GM12878 (cell line): ENCODE measurements at regions not wholly inside any gene's neighbourhood (a gene's known extent, or its start where the extent isn't known, plus 50 kb on each side); places are given as distances from the start of the nearest gene placed in this dataset.

Experiments
- CHD1 ChIP-seq: IDR thresholded peaks from 2 replicates; pipeline ENCODE4 v1.6.1; 2012; ENCODE audit warnings: low read depth, low read length, improper control_type of control experiment
- CREM ChIP-seq: IDR thresholded peaks from 2 replicates; pipeline ENCODE4 v1.6.1; 2014; ENCODE audit warnings: antibody characterized with exemption, low read depth
- EP300 ChIP-seq, 2 experiments: fragments of 150-350 bp in 1 of 2; IDR thresholded peaks; 2 replicates each; pipeline ENCODE4 v1.6.1; 2011 to 2012; ENCODE audit warnings: low read depth in 2 of 2, low read length in 2 of 2, borderline replicate concordance in 1 of 2, improper control_type of control experiment in 1 of 2, inconsistent platforms in 1 of 2; ENCODE audit not compliant: control insufficient read depth in 1 of 2
- ETV6 ChIP-seq, 2 experiments: fragments of 450-650 bp in 1 of 2; IDR thresholded peaks in 1 of 2; conservative IDR thresholded peaks in 1 of 2; 2 replicates each; pipeline ENCODE4 v1.6.1; 2014; ENCODE audit warnings: antibody characterized with exemption in 1 of 2, borderline replicate concordance in 1 of 2, low read depth in 1 of 2, mild to moderate bottlenecking in 1 of 2, moderate library complexity in 1 of 2
- EZH2 ChIP-seq: IDR thresholded peaks from 2 replicates; pipeline ENCODE4 v1.6.1; 2012; ENCODE audit warnings: low read depth, mild to moderate bottlenecking, control low read depth, inconsistent platforms, low read length, borderline replicate concordance; ENCODE audit not compliant: control insufficient read depth
- FOXK2 ChIP-seq: fragments of 450-650 bp; IDR thresholded peaks from 2 replicates; pipeline ENCODE4 v1.6.1; 2017; ENCODE audit warnings: mild to moderate bottlenecking, moderate library complexity
- GATAD2B ChIP-seq: fragments of 450-650 bp; conservative IDR thresholded peaks from 2 replicates; pipeline ENCODE4 v1.6.1; 2017; ENCODE audit warnings: low read depth, mild to moderate bottlenecking, moderate library complexity
- HCFC1 ChIP-seq: fragments of 150-350 bp; IDR thresholded peaks from 2 replicates; pipeline ENCODE4 v1.6.1; 2014; ENCODE audit warnings: low read length
- HDAC2 ChIP-seq: fragments of 200-600 bp; sonication (generic); IDR thresholded peaks from 2 replicates; pipeline ENCODE4 v1.6.1; 2017
- IKZF1 ChIP-seq: fragments of 450-650 bp; conservative IDR thresholded peaks from 2 replicates; pipeline ENCODE4 v1.6.1; 2017; ENCODE audit warnings: antibody characterized with exemption, mild to moderate bottlenecking
- IKZF2 ChIP-seq, 2 experiments: fragments of 450-650 bp; IDR thresholded peaks; 2 replicates each; pipeline ENCODE4 v1.6.1; 2017; ENCODE audit warnings: mild to moderate bottlenecking in 2 of 2, moderate library complexity in 2 of 2
- JUND ChIP-seq: IDR thresholded peaks from 2 replicates; pipeline ENCODE4 v1.6.1; 2012; ENCODE audit warnings: low read depth, mild to moderate bottlenecking, low read length, improper control_type of control experiment, moderate library complexity
- MYB ChIP-seq: fragments of 150-350 bp; IDR thresholded peaks from 2 replicates; pipeline ENCODE4 v1.6.1; 2014; ENCODE audit warnings: mild to moderate bottlenecking, low read depth, low read length, borderline replicate concordance
- PAX5 ChIP-seq: IDR thresholded peaks from 2 replicates; pipeline ENCODE4 v1.6.1; 2011; ENCODE audit warnings: low read depth, low read length, borderline replicate concordance
- RCOR1 ChIP-seq: conservative IDR thresholded peaks from 2 replicates; pipeline ENCODE4 v1.6.1; 2012; ENCODE audit warnings: low read depth, low read length, improper control_type of control experiment
- SPI1 ChIP-seq: IDR thresholded peaks from 2 replicates; pipeline ENCODE4 v1.6.1; 2011; ENCODE audit warnings: low read depth, mild to moderate bottlenecking, low read length, moderate library complexity, borderline replicate concordance; ENCODE audit not compliant: insufficient read depth
- SREBF2 ChIP-seq: IDR thresholded peaks from 2 replicates; pipeline ENCODE4 v1.6.1; 2012; ENCODE audit warnings: mild to moderate bottlenecking, low read length
- ZZZ3 ChIP-seq: IDR thresholded peaks from 2 replicates; pipeline ENCODE4 v1.6.1; 2011; ENCODE audit warnings: low read depth; ENCODE audit not compliant: control insufficient read depth, insufficient read length
- TF ChIP-seq, protein P1 (sequence below): IDR thresholded peaks from 2 replicates; pipeline ENCODE4 v1.6.1; 2012; ENCODE audit warnings: improper control_type of control experiment, low read depth, low read length; ENCODE audit not compliant: insufficient replicate concordance
- TF ChIP-seq, protein P2 (sequence below): IDR thresholded peaks from 2 replicates; pipeline ENCODE4 v1.6.1; 2011; ENCODE audit warnings: borderline replicate concordance, low read depth, mild to moderate bottlenecking, moderate library complexity, low read length; ENCODE audit not compliant: insufficient read depth, poor library complexity, severe bottlenecking
- TF ChIP-seq, protein P3 (sequence below): IDR thresholded peaks from 2 replicates; pipeline ENCODE4 v1.6.1; 2011; ENCODE audit warnings: low read depth, mild to moderate bottlenecking, low read length, moderate library complexity, borderline replicate concordance; ENCODE audit errors: extremely low read depth

- TF ChIP-seq ZZZ3 (no peak), EZH2 (no peak), HDAC2 (no peak), PAX5 (no peak), ETV6 (conservative IDR thresholded peaks at IDR 0.05 in 1 of 2, IDR thresholded peaks at IDR 0.05 in 1 of 2; ENCODE audit: borderline replicate concordance in 1 of 2, low read depth in 1 of 2) (peak in 1 of 2 experiments; percentile 98; a peak in 2 of 4 replicates), FOXK2 (no peak), HCFC1 (no peak), JUND (no peak), IKZF1 (peak; percentile 80), CHD1 (no peak), SREBF2 (no peak), SPI1 (peak; percentile 57), IKZF2 (IDR thresholded peaks at IDR 0.05) (peak; percentile 59 to 66; a peak in 1 of 4 replicates), MYB (no peak), RCOR1 (no peak), GATAD2B (no peak), CREM (peak; percentile 49; the same call in 1 of the 2 replicates), EP300 (IDR thresholded peaks at IDR 0.05; ENCODE audit: borderline replicate concordance in 1 of 2, control insufficient read depth in 1 of 2, low read depth in 2 of 2, low read length in 2 of 2) (peak in 1 of 2 experiments; percentile 10; a peak in 1 of 4 replicates)
- TF ChIP-seq, protein P1, sequence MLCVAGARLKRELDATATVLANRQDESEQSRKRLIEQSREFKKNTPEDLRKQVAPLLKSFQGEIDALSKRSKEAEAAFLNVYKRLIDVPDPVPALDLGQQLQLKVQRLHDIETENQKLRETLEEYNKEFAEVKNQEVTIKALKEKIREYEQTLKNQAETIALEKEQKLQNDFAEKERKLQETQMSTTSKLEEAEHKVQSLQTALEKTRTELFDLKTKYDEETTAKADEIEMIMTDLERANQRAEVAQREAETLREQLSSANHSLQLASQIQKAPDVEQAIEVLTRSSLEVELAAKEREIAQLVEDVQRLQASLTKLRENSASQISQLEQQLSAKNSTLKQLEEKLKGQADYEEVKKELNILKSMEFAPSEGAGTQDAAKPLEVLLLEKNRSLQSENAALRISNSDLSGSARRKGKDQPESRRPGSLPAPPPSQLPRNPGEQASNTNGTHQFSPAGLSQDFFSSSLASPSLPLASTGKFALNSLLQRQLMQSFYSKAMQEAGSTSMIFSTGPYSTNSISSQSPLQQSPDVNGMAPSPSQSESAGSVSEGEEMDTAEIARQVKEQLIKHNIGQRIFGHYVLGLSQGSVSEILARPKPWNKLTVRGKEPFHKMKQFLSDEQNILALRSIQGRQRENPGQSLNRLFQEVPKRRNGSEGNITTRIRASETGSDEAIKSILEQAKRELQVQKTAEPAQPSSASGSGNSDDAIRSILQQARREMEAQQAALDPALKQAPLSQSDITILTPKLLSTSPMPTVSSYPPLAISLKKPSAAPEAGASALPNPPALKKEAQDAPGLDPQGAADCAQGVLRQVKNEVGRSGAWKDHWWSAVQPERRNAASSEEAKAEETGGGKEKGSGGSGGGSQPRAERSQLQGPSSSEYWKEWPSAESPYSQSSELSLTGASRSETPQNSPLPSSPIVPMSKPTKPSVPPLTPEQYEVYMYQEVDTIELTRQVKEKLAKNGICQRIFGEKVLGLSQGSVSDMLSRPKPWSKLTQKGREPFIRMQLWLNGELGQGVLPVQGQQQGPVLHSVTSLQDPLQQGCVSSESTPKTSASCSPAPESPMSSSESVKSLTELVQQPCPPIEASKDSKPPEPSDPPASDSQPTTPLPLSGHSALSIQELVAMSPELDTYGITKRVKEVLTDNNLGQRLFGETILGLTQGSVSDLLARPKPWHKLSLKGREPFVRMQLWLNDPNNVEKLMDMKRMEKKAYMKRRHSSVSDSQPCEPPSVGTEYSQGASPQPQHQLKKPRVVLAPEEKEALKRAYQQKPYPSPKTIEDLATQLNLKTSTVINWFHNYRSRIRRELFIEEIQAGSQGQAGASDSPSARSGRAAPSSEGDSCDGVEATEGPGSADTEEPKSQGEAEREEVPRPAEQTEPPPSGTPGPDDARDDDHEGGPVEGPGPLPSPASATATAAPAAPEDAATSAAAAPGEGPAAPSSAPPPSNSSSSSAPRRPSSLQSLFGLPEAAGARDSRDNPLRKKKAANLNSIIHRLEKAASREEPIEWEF: no peak
- TF ChIP-seq, protein P2, sequence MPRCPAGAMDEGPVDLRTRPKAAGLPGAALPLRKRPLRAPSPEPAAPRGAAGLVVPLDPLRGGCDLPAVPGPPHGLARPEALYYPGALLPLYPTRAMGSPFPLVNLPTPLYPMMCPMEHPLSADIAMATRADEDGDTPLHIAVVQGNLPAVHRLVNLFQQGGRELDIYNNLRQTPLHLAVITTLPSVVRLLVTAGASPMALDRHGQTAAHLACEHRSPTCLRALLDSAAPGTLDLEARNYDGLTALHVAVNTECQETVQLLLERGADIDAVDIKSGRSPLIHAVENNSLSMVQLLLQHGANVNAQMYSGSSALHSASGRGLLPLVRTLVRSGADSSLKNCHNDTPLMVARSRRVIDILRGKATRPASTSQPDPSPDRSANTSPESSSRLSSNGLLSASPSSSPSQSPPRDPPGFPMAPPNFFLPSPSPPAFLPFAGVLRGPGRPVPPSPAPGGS: no peak
- TF ChIP-seq, protein P3, sequence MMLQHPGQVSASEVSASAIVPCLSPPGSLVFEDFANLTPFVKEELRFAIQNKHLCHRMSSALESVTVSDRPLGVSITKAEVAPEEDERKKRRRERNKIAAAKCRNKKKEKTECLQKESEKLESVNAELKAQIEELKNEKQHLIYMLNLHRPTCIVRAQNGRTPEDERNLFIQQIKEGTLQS: no peak
Measured at GRCh38 chr5:98309785-98310598, 463.5 kb upstream of the RGMB start (continued).
